ENCODE measurements at regions not wholly inside any gene's neighbourhood (a gene's known extent, or its start where the extent isn't known, plus 50 kb on each side); places are given as distances from the start of the nearest gene placed in this dataset.

DNA sequence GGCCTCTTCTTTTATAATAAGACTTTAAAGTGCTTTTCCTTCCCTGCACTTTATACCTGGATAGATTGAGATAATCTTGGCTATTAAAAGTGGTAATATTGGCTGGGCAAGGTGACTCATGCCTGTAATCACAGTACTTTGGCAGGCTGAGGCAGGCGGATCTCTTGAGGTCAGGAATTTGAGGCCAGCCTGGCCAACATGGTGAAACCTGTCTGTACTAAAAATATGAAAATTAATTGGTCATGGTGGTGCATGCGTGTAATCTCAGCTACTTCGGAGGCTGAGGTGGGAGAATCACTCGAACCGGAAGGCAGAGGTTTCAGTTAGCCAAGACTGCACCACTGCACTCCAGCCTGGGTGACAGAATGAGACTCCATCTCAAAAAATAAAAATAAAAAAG lies 197.1 kb upstream of the RGS17 start:
- H3K36me3 Mint-ChIP-seq (ENCODE audit: low read depth, unreplicated experiment): no peaks in the 10 kb centered on the region
- no peak overlapping the region for H3K4me3 ChIP-seq (ENCODE audit: insufficient read depth, low read depth, low read length)
- no peaks in the 10 kb centered on the region for H3K4me1 Mint-ChIP-seq (ENCODE audit: low read depth, unreplicated experiment)
- FAIRE-seq: no peak
- H3K4me2 ChIP-seq (ENCODE audit: low read length): no peak overlapping the region
- H3K9ac ChIP-seq (ENCODE audit: low read length): no peak overlapping the region
- no peak overlapping the region for H2AFZ ChIP-seq (ENCODE audit: low read depth, low read length)
- H3K9me3 ChIP-seq (ENCODE audit: insufficient read depth, low read depth, low read length): no peaks in the 10 kb centered on the region
- no peaks in the 10 kb centered on the region for H3K79me2 ChIP-seq (ENCODE audit: insufficient read depth, low read length)
- H3K36me3 ChIP-seq (ENCODE audit: insufficient read depth, low read length): no peaks in the 10 kb centered on the region
- no peak overlapping the region for H3K4me3 Mint-ChIP-seq (ENCODE audit: unreplicated experiment)
- TF ChIP-seq, protein P1, sequence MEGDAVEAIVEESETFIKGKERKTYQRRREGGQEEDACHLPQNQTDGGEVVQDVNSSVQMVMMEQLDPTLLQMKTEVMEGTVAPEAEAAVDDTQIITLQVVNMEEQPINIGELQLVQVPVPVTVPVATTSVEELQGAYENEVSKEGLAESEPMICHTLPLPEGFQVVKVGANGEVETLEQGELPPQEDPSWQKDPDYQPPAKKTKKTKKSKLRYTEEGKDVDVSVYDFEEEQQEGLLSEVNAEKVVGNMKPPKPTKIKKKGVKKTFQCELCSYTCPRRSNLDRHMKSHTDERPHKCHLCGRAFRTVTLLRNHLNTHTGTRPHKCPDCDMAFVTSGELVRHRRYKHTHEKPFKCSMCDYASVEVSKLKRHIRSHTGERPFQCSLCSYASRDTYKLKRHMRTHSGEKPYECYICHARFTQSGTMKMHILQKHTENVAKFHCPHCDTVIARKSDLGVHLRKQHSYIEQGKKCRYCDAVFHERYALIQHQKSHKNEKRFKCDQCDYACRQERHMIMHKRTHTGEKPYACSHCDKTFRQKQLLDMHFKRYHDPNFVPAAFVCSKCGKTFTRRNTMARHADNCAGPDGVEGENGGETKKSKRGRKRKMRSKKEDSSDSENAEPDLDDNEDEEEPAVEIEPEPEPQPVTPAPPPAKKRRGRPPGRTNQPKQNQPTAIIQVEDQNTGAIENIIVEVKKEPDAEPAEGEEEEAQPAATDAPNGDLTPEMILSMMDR (IDR thresholded peaks at IDR 0.05; ENCODE audit: insufficient read depth, low read depth, low read length): no peak
- no peak for TF ChIP-seq EZH2 (IDR thresholded peaks at IDR 0.05; ENCODE audit: insufficient read depth, low read length)
- no peak for DNase-seq (ENCODE audit: low read depth)
- H3K27ac Mint-ChIP-seq (ENCODE audit: unreplicated experiment): no peak overlapping the region
- H3K9me3 Mint-ChIP-seq (ENCODE audit: unreplicated experiment): no peaks in the 10 kb centered on the region
- H4K20me1 ChIP-seq (ENCODE audit: insufficient read depth, low read length): no peaks in the 10 kb centered on the region
- no peaks in the 10 kb centered on the region for H3K27me3 Mint-ChIP-seq (ENCODE audit: low read depth, unreplicated experiment)
- H3K27ac ChIP-seq (ENCODE audit: low read depth, low read length): no peak overlapping the region
- no peaks in the 10 kb centered on the region for H3K4me1 ChIP-seq (ENCODE audit: insufficient read depth, low read length)
- H3K27me3 ChIP-seq (ENCODE audit: insufficient read depth, low read length): no peaks in the 10 kb centered on the region

DNA sequence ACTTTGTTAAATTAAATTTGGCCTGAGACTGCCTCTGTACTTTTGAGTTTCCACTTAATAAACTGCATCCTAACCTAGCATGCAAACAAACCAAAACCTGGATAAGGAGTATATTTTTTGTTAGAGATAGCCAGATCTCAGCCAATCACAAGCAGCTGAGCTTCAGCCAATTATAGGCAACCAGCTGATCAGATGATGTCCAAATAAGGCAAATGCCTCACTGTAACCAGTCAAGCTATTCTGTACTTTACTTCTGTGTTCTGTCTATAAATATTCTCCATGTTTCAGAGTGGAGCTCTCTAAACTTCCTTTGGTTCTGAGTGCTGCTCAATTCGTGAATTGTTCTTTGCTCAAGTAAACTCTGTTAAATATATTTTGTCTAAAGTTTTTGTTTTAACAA lies 194.6 kb upstream of the RGS17 start:
- Histone ChIP-seq H3K4me2 (ENCODE audit: low read length) (no peak overlapping the region), H3K79me2 (ENCODE audit: insufficient read depth, low read length) (no peaks in the 10 kb centered on the region), H3K27ac (ENCODE audit: low read depth, low read length) (no peak overlapping the region), H3K36me3 (ENCODE audit: insufficient read depth, low read length) (no peaks in the 10 kb centered on the region), H2AFZ (ENCODE audit: low read depth, low read length) (no peak overlapping the region), H3K4me3 (ENCODE audit: insufficient read depth, low read depth, low read length) (no peak overlapping the region), H3K27me3 (ENCODE audit: insufficient read depth, low read length) (no peaks in the 10 kb centered on the region), H3K9ac (ENCODE audit: low read length) (no peak overlapping the region), H3K9me3 (ENCODE audit: insufficient read depth, low read depth, low read length) (no peaks in the 10 kb centered on the region), H3K4me1 (ENCODE audit: insufficient read depth, low read length) (no peaks in the 10 kb centered on the region), H4K20me1 (ENCODE audit: insufficient read depth, low read length) (no peaks in the 10 kb centered on the region)
- FAIRE-seq (no peak), DNase-seq (ENCODE audit: low read depth) (no peak)
- H3K4me3 Mint-ChIP-seq (ENCODE audit: unreplicated experiment): no peak overlapping the region
- TF ChIP-seq EZH2 (IDR thresholded peaks at IDR 0.05; ENCODE audit: insufficient read depth, low read length): no peak
- TF ChIP-seq, protein P1 (IDR thresholded peaks at IDR 0.05; ENCODE audit: insufficient read depth, low read depth, low read length): no peak
- no peaks in the 10 kb centered on the region for H3K27me3 Mint-ChIP-seq (ENCODE audit: low read depth, unreplicated experiment)
- no peaks in the 10 kb centered on the region for H3K4me1 Mint-ChIP-seq (ENCODE audit: low read depth, unreplicated experiment)
- H3K36me3 Mint-ChIP-seq (ENCODE audit: low read depth, unreplicated experiment): no peaks in the 10 kb centered on the region
- no peaks in the 10 kb centered on the region for H3K9me3 Mint-ChIP-seq (ENCODE audit: unreplicated experiment)
- no peak overlapping the region for H3K27ac Mint-ChIP-seq (ENCODE audit: unreplicated experiment)

DNA sequence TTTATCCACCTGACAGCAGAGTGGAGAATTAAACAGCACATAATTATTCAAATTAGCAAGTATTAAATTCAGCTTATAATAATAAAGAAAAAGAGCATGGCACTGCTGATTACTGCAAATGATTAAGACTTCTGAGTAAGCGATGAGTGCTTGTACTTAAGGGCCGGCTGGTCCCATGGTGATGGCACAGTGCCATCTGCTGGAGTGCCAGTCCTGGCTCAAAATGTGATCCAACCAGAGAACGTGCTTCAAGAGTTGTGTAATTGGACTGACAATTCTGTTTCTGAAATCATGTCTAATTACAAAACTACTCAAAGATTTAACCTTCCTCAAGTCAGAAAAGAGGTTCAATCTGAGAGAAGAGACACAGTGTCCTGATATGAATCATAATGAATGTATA lies 181.6 kb upstream of the RGS17 start:
- DNase-seq (ENCODE audit: low read depth) (peak; percentile 18), FAIRE-seq (no peak)
- Mint-ChIP-seq H3K4me1 (ENCODE audit: low read depth, unreplicated experiment) (no peaks in the 10 kb centered on the region), H3K9me3 (ENCODE audit: unreplicated experiment) (no peaks in the 10 kb centered on the region), H3K36me3 (ENCODE audit: low read depth, unreplicated experiment) (no peaks in the 10 kb centered on the region), H3K27me3 (ENCODE audit: low read depth, unreplicated experiment) (no peaks in the 10 kb centered on the region), H3K4me3 (ENCODE audit: unreplicated experiment) (no peak overlapping the region), H3K27ac (ENCODE audit: unreplicated experiment) (no peak overlapping the region)
- TF ChIP-seq, protein P1 (IDR thresholded peaks at IDR 0.05; ENCODE audit: insufficient read depth, low read depth, low read length): peak; percentile 39
- no peak for TF ChIP-seq EZH2 (IDR thresholded peaks at IDR 0.05; ENCODE audit: insufficient read depth, low read length)
- H3K9ac ChIP-seq (ENCODE audit: low read length): no peak overlapping the region
- no peak overlapping the region for H2AFZ ChIP-seq (ENCODE audit: low read depth, low read length)
- H3K27ac ChIP-seq (ENCODE audit: low read depth, low read length): no peak overlapping the region
- no peaks in the 10 kb centered on the region for H3K79me2 ChIP-seq (ENCODE audit: insufficient read depth, low read length)
- H4K20me1 ChIP-seq (ENCODE audit: insufficient read depth, low read length): no peaks in the 10 kb centered on the region
- H3K36me3 ChIP-seq (ENCODE audit: insufficient read depth, low read length): no peaks in the 10 kb centered on the region
- H3K4me3 ChIP-seq (ENCODE audit: insufficient read depth, low read depth, low read length): no peak overlapping the region
- H3K27me3 ChIP-seq (ENCODE audit: insufficient read depth, low read length): no peaks in the 10 kb centered on the region
- no peaks in the 10 kb centered on the region for H3K4me1 ChIP-seq (ENCODE audit: insufficient read depth, low read length)
- H3K9me3 ChIP-seq (ENCODE audit: insufficient read depth, low read depth, low read length): no peaks in the 10 kb centered on the region
- H3K4me2 ChIP-seq (ENCODE audit: low read length): no peak overlapping the region
